ENCODE measurements at regions not wholly inside any gene's neighbourhood (a gene's known extent, or its start where the extent isn't known, plus 50 kb on each side); places are given as distances from the start of the nearest gene placed in this dataset.

- Histone ChIP-seq H3K27me3 (replicated peaks) (no peaks in the 10 kb centered on the region), H3K4me3 (ENCODE audit: low read depth, low read length) (no peak overlapping the region), H3K27ac (no peak overlapping the region), H3K36me3 (replicated peaks) (no peaks in the 10 kb centered on the region)
- DNase-seq, result no peak
- in situ Hi-C loops (cut with HindIII; ENCODE audit: low pct_ligation_motif_present, low sequenced_read_pairs), result no loop called here
- TF ChIP-seq CTCF (IDR thresholded peaks at IDR 0.05; ENCODE audit: low read depth, low read length, missing control alignments), result no peak
These were observed 295.7 kb downstream of the TMA16 start for GRCh38 chr4:163790231-163790630.

GRCh38 chr4:163795885-163796284 lies 301.4 kb downstream of the TMA16 start:
- no peak for DNase-seq
- Histone ChIP-seq H3K27ac (no peak overlapping the region), H3K27me3 (replicated peaks) (no peaks in the 10 kb centered on the region), H3K4me3 (ENCODE audit: low read depth, low read length) (no peak overlapping the region), H3K36me3 (replicated peaks) (no peaks in the 10 kb centered on the region)
- in situ Hi-C loops (cut with HindIII; ENCODE audit: low pct_ligation_motif_present, low sequenced_read_pairs), result no loop called here
- no peak for TF ChIP-seq CTCF (IDR thresholded peaks at IDR 0.05; ENCODE audit: low read depth, low read length, missing control alignments)

GRCh38 chr4:163804001-163804400 lies 309.5 kb downstream of the TMA16 start:
- Histone ChIP-seq H3K27ac (no peak overlapping the region), H3K4me3 (ENCODE audit: low read depth, low read length) (no peak overlapping the region), H3K36me3 (replicated peaks) (no peaks in the 10 kb centered on the region), H3K27me3 (replicated peaks) (no peaks in the 10 kb centered on the region)
- no peak for TF ChIP-seq CTCF (IDR thresholded peaks at IDR 0.05; ENCODE audit: low read depth, low read length, missing control alignments)
- in situ Hi-C loops (cut with HindIII; ENCODE audit: low pct_ligation_motif_present, low sequenced_read_pairs), result no loop called here
- no peak for DNase-seq

- no peak for DNase-seq
- Histone ChIP-seq H3K27ac (no peak overlapping the region), H3K4me3 (ENCODE audit: low read depth, low read length) (no peak overlapping the region), H3K27me3 (replicated peaks) (no peaks in the 10 kb centered on the region), H3K36me3 (replicated peaks) (no peaks in the 10 kb centered on the region)
- in situ Hi-C loops (cut with HindIII; ENCODE audit: low pct_ligation_motif_present, low sequenced_read_pairs), result no loop called here
- TF ChIP-seq CTCF (IDR thresholded peaks at IDR 0.05; ENCODE audit: low read depth, low read length, missing control alignments), result no peak
These were observed 312.2 kb downstream of the TMA16 start for GRCh38 chr4:163806653-163807052.

- in situ Hi-C loops (cut with HindIII; ENCODE audit: low pct_ligation_motif_present, low sequenced_read_pairs), result no loop called here
These were observed 313.5 kb downstream of the TMA16 start for GRCh38 chr4:163808011-163808410.

More at GRCh38 chr4:163808011-163808410, 313.5 kb downstream of the TMA16 start:
- DNase-seq, result no peak
- Histone ChIP-seq H3K27ac (no peak overlapping the region), H3K4me3 (ENCODE audit: low read depth, low read length) (no peak overlapping the region), H3K36me3 (replicated peaks) (no peaks in the 10 kb centered on the region), H3K27me3 (replicated peaks) (no peaks in the 10 kb centered on the region)
- TF ChIP-seq CTCF (IDR thresholded peaks at IDR 0.05; ENCODE audit: low read depth, low read length, missing control alignments), result no peak
